GM12878 (cell line): ENCODE measurements at regions not wholly inside any gene's neighbourhood (a gene's known extent, or its start where the extent isn't known, plus 50 kb on each side); places are given as distances from the start of the nearest gene placed in this dataset.

ENCODE experiments used
- ATAC-seq: fragments of 200-7000 bp; cut with Tn5 transposase; 3 replicates; pipeline ENCODE4 v1.9.1; 2020; ENCODE audit warnings: mild to moderate bottlenecking, moderate library complexity
- BruUV-seq: library from RNA; stranded (reverse); fragments of 400-500 nt; replicated peaks from 2 replicates; lab custom pipeline; 2021; lab: Mats Ljungman, UMichigan
- CTCF ChIA-PET: fragments of 300-600 bp; sonication (Branson Sonifier 250); formaldehyde crosslinking; extraction: SDS; loops from one replicate; lab custom pipeline; 2021; ENCODE audit warnings: inconsistent platforms; lab: Yijun Ruan, JAX
- POLR2A ChIA-PET: fragments of 350-600 bp; formaldehyde crosslinking; extraction: SDS; loops from one replicate; lab custom pipeline; 2021; ENCODE audit warnings: inconsistent platforms; lab: Charles Lee
- RAD21 ChIA-PET: fragments of 300-600 bp; sonication (Branson Sonifier 250); formaldehyde crosslinking; loops from one replicate; lab custom pipeline; 2023; ENCODE audit warnings: antibody characterized with exemption; ENCODE audit not compliant: unreplicated experiment; lab: Charles Lee
- SMC1A ChIA-PET: fragments of 300-600 bp; sonication (Branson Sonifier 250); formaldehyde crosslinking; loops from one replicate; lab custom pipeline; 2023; ENCODE audit not compliant: unreplicated experiment, uncharacterized antibody; lab: Charles Lee
- DNase-seq: peaks from one replicate; pipeline ENCODE4 v3.0.0-alpha.2; 2011; ENCODE audit warnings: low read depth, low spot score
- FAIRE-seq: peaks from 3 replicates; lab custom pipeline; 2011; peaks lifted over from hg19 to GRCh38; lab: Jason Lieb, UNC
- H2AFZ ChIP-seq: 2 replicates; pipeline ENCODE4 v1.6.0; 2011; ENCODE audit warnings: low read depth, low read length, control low read depth; ENCODE audit not compliant: control insufficient read depth
- H3K27ac ChIP-seq: 2 replicates; pipeline ENCODE4 v1.5.1; 2011; ENCODE audit warnings: control low read depth; ENCODE audit not compliant: control insufficient read depth, insufficient read depth
- H3K27me3 ChIP-seq, 2 experiments: replicated peaks in 1 of 2; 2 replicates each; pipeline versions ENCODE4 v1.6.0 to v1.6.1; 2011; ENCODE audit warnings: low read length in 1 of 2; ENCODE audit not compliant: control insufficient read depth in 2 of 2, insufficient read depth in 2 of 2
- H3K36me3 ChIP-seq, 2 experiments: 2 replicates each; pipeline ENCODE4 v1.5.1; 2011; ENCODE audit warnings: low read length in 1 of 2; ENCODE audit not compliant: control insufficient read depth in 2 of 2, insufficient read depth in 2 of 2
- H3K4me1 ChIP-seq: 2 replicates; pipeline ENCODE4 v1.6.1; 2011; ENCODE audit warnings: mild to moderate bottlenecking, low read length, moderate library complexity, mixed read lengths; ENCODE audit not compliant: control insufficient read depth, insufficient read depth
- H3K4me2 ChIP-seq: 2 replicates; pipeline ENCODE4 v1.6.0; 2011; ENCODE audit warnings: control low read depth; ENCODE audit not compliant: control insufficient read depth, insufficient read depth
- H3K4me3 ChIP-seq: fragments of 200-600 bp; sonication (generic); 2 replicates; pipeline ENCODE4 v1.5.1; 2016
- H3K79me2 ChIP-seq: 2 replicates; pipeline ENCODE4 v1.6.0; 2011; ENCODE audit warnings: low read length; ENCODE audit not compliant: control insufficient read depth, insufficient read depth
- H3K9ac ChIP-seq: 2 replicates; pipeline ENCODE4 v1.8.0; 2011; ENCODE audit warnings: low read length, control low read depth, mixed read lengths; ENCODE audit not compliant: control insufficient read depth, insufficient read depth
- H3K9me3 ChIP-seq: replicated peaks from 3 replicates; pipeline ENCODE4 v1.5.1; 2011; ENCODE audit warnings: mild to moderate bottlenecking, low read length; ENCODE audit not compliant: control insufficient read depth, insufficient read depth
- H4K20me1 ChIP-seq: 2 replicates; pipeline ENCODE4 v1.6.0; 2011; ENCODE audit not compliant: control insufficient read depth, insufficient read depth
- ASH2L ChIP-seq: fragments of 300-600, 200-600 bp; sonication (generic); IDR thresholded peaks from 2 replicates; pipeline ENCODE4 v1.6.1; 2017; ENCODE audit warnings: low read depth, mild to moderate bottlenecking, borderline replicate concordance
- CHD4 ChIP-seq: fragments of 200-600 bp; sonication (generic); IDR thresholded peaks from 2 replicates; pipeline ENCODE4 v1.6.1; 2016; ENCODE audit warnings: mild to moderate bottlenecking
- CREB1 ChIP-seq: IDR thresholded peaks from 2 replicates; pipeline ENCODE4 v1.6.1; 2012; ENCODE audit warnings: low read depth, mild to moderate bottlenecking, inconsistent platforms
- CREM ChIP-seq: IDR thresholded peaks from 2 replicates; pipeline ENCODE4 v1.6.1; 2014; ENCODE audit warnings: antibody characterized with exemption, low read depth
- EGR1 ChIP-seq, 2 experiments: IDR thresholded peaks; 1 replicate in 1 of 2; 2 replicates in 1 of 2; pipeline ENCODE4 v1.6.1; 2011 to 2012; ENCODE audit warnings: low read depth in 2 of 2, low read length in 2 of 2, borderline replicate concordance in 1 of 2, mild to moderate bottlenecking in 1 of 2, moderate library complexity in 1 of 2
- EP300 ChIP-seq, 2 experiments: fragments of 150-350 bp in 1 of 2; IDR thresholded peaks; 2 replicates each; pipeline ENCODE4 v1.6.1; 2011 to 2012; ENCODE audit warnings: low read depth in 2 of 2, low read length in 2 of 2, borderline replicate concordance in 1 of 2, improper control_type of control experiment in 1 of 2, inconsistent platforms in 1 of 2; ENCODE audit not compliant: control insufficient read depth in 1 of 2
- FOXM1 ChIP-seq: IDR thresholded peaks from 2 replicates; pipeline ENCODE4 v1.6.1; 2012; ENCODE audit warnings: low read depth, mild to moderate bottlenecking, inconsistent platforms, low read length, moderate library complexity
- IKZF1 ChIP-seq: fragments of 450-650 bp; conservative IDR thresholded peaks from 2 replicates; pipeline ENCODE4 v1.6.1; 2017; ENCODE audit warnings: antibody characterized with exemption, mild to moderate bottlenecking
- MLLT1 ChIP-seq: fragments of 450-650 bp; IDR thresholded peaks from 2 replicates; pipeline ENCODE4 v1.6.1; 2016; ENCODE audit warnings: mild to moderate bottlenecking
- NFIC ChIP-seq: IDR thresholded peaks from 2 replicates; pipeline ENCODE4 v1.6.1; 2012; ENCODE audit warnings: low read depth, mild to moderate bottlenecking, inconsistent platforms, low read length, moderate library complexity
- NFYA ChIP-seq: IDR thresholded peaks from 2 replicates; pipeline ENCODE4 v1.6.1; 2011; ENCODE audit warnings: low read depth, mild to moderate bottlenecking, low read length, improper control_type of control experiment, borderline replicate concordance
- NR2C1 ChIP-seq: fragments of 450-650 bp; IDR thresholded peaks from 2 replicates; pipeline ENCODE4 v1.6.1; 2017; ENCODE audit warnings: antibody characterized with exemption, mild to moderate bottlenecking, moderate library complexity
- PAX8 ChIP-seq: fragments of 450-650 bp; IDR thresholded peaks from 2 replicates; pipeline ENCODE4 v1.6.1; 2017; ENCODE audit warnings: mild to moderate bottlenecking, moderate library complexity
- RCOR1 ChIP-seq: conservative IDR thresholded peaks from 2 replicates; pipeline ENCODE4 v1.6.1; 2012; ENCODE audit warnings: low read depth, low read length, improper control_type of control experiment
- TARDBP ChIP-seq: IDR thresholded peaks from 2 replicates; pipeline ENCODE4 v1.6.1; 2016; ENCODE audit warnings: borderline replicate concordance
- TBL1XR1 ChIP-seq: IDR thresholded peaks from 2 replicates; pipeline ENCODE4 v1.6.1; 2012; ENCODE audit warnings: low read depth, low read length, improper control_type of control experiment
- USF1 ChIP-seq: IDR thresholded peaks from 2 replicates; pipeline ENCODE4 v1.6.1; 2011; ENCODE audit warnings: borderline replicate concordance, low read depth, mild to moderate bottlenecking, moderate library complexity, mixed read lengths, low read length; ENCODE audit not compliant: insufficient read depth; ENCODE audit errors: extremely low read length
- ZNF687 ChIP-seq: fragments of 450-650 bp; IDR thresholded peaks from 2 replicates; pipeline ENCODE4 v1.6.1; 2017; ENCODE audit warnings: mild to moderate bottlenecking, moderate library complexity
- WGBS: methylation state at CpG from one replicate; pipeline ENCODE4 v1.1.6; 2016; ENCODE audit warnings: low lambda C conversion rate; ENCODE audit not compliant: insufficient replicate concordance, insufficient coverage; ENCODE audit errors: missing lambda C conversion rate; 5-methylcytosine and 5-hydroxymethylcytosine counted together
- in situ Hi-C: fragments of 300-500 bp; cut with MboI; formaldehyde crosslinking; loops from 9 replicates; pipeline ENCODE4 v1.14.3; 2018; ENCODE audit warnings: mixed read lengths
- intact Hi-C: fragments of 100-400 bp; cut with micrococcal nuclease; formaldehyde crosslinking; loops from one replicate; pipeline ENCODE4 v1.14.2; 2022; ENCODE audit not compliant: unreplicated experiment

GRCh38 chr4:56182356-56182755, 204.9 kb downstream of the AASDH start:
- DNase-seq (no peak), FAIRE-seq (no peak), ATAC-seq (no peak)
- H3K4me3 ChIP-seq, result no peak overlapping the region
- CTCF ChIA-PET, result interaction anchor here (1.2 kb wide), 1 partner anchor 10 kb away, joined by 3 read pairs; no protein-coding TSS in a partner anchor
- H3K27ac ChIP-seq, result no peak overlapping the region
- H3K79me2 ChIP-seq, result no peaks in the 10 kb centered on the region
- RAD21 ChIA-PET, result no interaction called here
- 82% methylated on average over 6 of the region's 6 CpGs for WGBS
- no peak overlapping the region for H3K9ac ChIP-seq
- POLR2A ChIA-PET, result no interaction called here
- BruUV-seq, result no TSS peak
- no peaks in the 10 kb centered on the region for H4K20me1 ChIP-seq
- no peaks in the 10 kb centered on the region for H3K4me1 ChIP-seq
- SMC1A ChIA-PET, result interaction anchor here (1.0 kb wide), 1 partner anchor 14 kb away, joined by 3 read pairs; no protein-coding TSS in a partner anchor
- no peak overlapping the region for H2AFZ ChIP-seq
- no peaks in the 10 kb centered on the region for H3K36me3 ChIP-seq
- H3K9me3 ChIP-seq, result no peaks in the 10 kb centered on the region
- TF ChIP-seq MLLT1 (no peak), FOXM1 (no peak), ASH2L (no peak), PAX8 (no peak), EP300 (IDR thresholded peaks at IDR 0.05; ENCODE audit: borderline replicate concordance in 1 of 2, control insufficient read depth in 1 of 2, low read depth in 2 of 2, low read length in 2 of 2) (no peak), NFIC (no peak), CREM (no peak), CHD4 (no peak), TBL1XR1 (no peak), RCOR1 (no peak), NR2C1 (no peak), EGR1 (IDR thresholded peaks at IDR 0.05; ENCODE audit: borderline replicate concordance in 1 of 2, low read depth in 2 of 2, low read length in 2 of 2) (no peak), USF1 (no peak), ZNF687 (no peak), TARDBP (no peak), IKZF1 (no peak), NFYA (no peak), CREB1 (no peak)
- in situ Hi-C loops, result no loop called here
- H3K27me3 ChIP-seq, result no peaks in the 10 kb centered on the region
- no peak overlapping the region for H3K4me2 ChIP-seq
- intact Hi-C loops, result no loop called here
